ENCODE measurements at regions not wholly inside any gene's neighbourhood (a gene's known extent, or its start where the extent isn't known, plus 50 kb on each side); places are given as distances from the start of the nearest gene placed in this dataset.

DNA sequence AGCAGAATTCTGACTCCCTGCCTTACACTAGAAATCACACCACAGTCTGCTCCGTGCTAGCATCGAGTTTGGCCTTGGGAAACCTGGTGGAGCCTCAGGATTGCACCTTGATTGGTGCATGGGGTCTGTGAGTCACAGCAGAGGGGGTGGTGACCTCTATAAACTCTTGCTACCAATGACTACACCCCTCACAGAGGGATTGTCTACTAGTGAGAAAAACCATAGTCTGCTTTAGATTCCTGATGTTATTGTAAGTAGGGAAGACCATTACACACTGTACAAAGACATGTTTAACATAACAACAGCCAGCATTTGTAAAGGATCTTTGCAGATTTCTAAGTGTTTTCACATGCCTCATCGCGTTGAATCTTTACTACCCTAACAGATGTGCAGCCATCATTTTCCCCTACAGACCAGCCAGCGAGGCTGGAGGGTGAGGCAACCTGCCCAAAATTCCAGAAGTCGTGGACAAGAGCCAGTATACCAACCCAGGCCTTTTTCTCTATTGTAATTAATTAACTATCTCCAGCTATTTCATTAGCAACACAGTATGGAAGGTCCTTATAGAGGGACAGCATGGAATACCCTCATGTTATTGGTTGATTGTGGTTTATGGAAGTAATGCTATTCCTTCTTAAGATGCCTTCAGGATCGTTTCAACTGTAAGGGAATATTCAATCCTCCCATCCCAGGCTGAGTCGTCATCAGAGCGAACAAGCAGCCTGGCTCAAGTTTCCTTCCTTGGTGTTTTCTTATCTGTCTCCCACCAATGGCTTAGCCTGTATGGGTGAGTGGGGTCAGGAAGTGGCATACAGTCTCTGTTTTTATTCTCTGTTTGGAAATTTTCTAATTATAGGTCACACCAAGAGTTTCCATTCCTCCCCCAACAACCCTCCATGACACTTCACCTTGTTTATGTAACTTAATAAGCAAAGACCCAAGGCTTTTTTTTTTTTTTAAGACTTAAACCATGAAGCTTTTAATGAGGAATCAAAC lies 55.9 kb upstream of the KDR start:
- TF ChIP-seq TCF12 (IDR thresholded peaks at IDR 0.05; ENCODE audit: low read depth) (no peak), REST (IDR thresholded peaks at IDR 0.05; ENCODE audit: low read depth) (no peak), MAX (IDR thresholded peaks at IDR 0.05) (no peak), CEBPB (IDR thresholded peaks at IDR 0.05) (no peak), YY1 (IDR thresholded peaks at IDR 0.05; ENCODE audit: low read depth) (no peak), EP300 (IDR thresholded peaks at IDR 0.05; ENCODE audit: borderline replicate concordance) (no peak), RAD21 (IDR thresholded peaks at IDR 0.05; ENCODE audit: low read depth) (no peak), TAF1 (IDR thresholded peaks at IDR 0.05; ENCODE audit: low read depth) (no peak), ZBTB7A (IDR thresholded peaks at IDR 0.05; ENCODE audit: low read depth) (no peak), NFIC (IDR thresholded peaks at IDR 0.05) (no peak), FOXM1 (IDR thresholded peaks at IDR 0.05; ENCODE audit: borderline replicate concordance, low read depth) (no peak), CREB1 (IDR thresholded peaks at IDR 0.05; ENCODE audit: low read depth) (no peak), TEAD4 (IDR thresholded peaks at IDR 0.05) (no peak)

Measured in Ishikawa (cell line).